Heart right ventricle (tissue), 16 donors: ENCODE measurements at regions not wholly inside any gene's neighbourhood (a gene's known extent, or its start where the extent isn't known, plus 50 kb on each side); places are given as distances from the start of the nearest gene placed in this dataset.

ENCODE experiments used
- ATAC-seq, 8 donors: fragments of 200-7000 bp; cut with Tn5 transposase; one replicate each; pipeline ENCODE4 v1.9.1; 2020; ENCODE audit warnings: mild to moderate bottlenecking in 8 of 8, moderate library complexity in 8 of 8, moderate number of reproducible peaks in 1 of 8
- DNase-seq, 2 donors: peaks; one replicate each; pipeline ENCODE4 v3.0.0-alpha.2; 2020
- H3K27ac ChIP-seq, 10 donors: fragments of 200-600 bp; sonication (generic) in 2 of 10; one replicate each; pipeline versions ENCODE4 v1.5.0 to v1.8.0; 2020 to 2022; ENCODE audit warnings: mild to moderate bottlenecking in 3 of 10
- H3K27me3 ChIP-seq, 7 donors: fragments of 200-600 bp; one replicate each; pipeline ENCODE4 v1.8.0; 2021 to 2022; ENCODE audit warnings: mild to moderate bottlenecking in 2 of 7
- H3K36me3 ChIP-seq, 9 donors: fragments of 200-600 bp; sonication (generic) in 1 of 9; one replicate each; pipeline versions ENCODE4 v1.5.0 to v1.8.0; 2020 to 2022; ENCODE audit warnings: mild to moderate bottlenecking in 2 of 9
- H3K4me1 ChIP-seq, 9 donors: fragments of 200-600 bp; sonication (generic) in 1 of 9; one replicate each; pipeline versions ENCODE4 v1.5.0 to v1.8.0; 2020 to 2022; ENCODE audit warnings: mild to moderate bottlenecking in 4 of 9
- H3K4me3 ChIP-seq, 10 donors: fragments of 200-600 bp; sonication (generic) in 2 of 10; one replicate each; pipeline versions ENCODE4 v1.5.0 to v1.8.0; 2020 to 2022; ENCODE audit warnings: mild to moderate bottlenecking in 7 of 10, moderate library complexity in 2 of 10
- H3K9me3 ChIP-seq, 11 donors: fragments of 200-600 bp in 10 of 11; sonication (generic) in 2 of 11; one replicate each; pipeline versions ENCODE4 v1.5.0 to v1.8.0; 2013 to 2022; ENCODE audit warnings: mild to moderate bottlenecking in 2 of 11, control low read depth in 1 of 11, moderate library complexity in 1 of 11
- WGBS, 2 donors: extraction: QIAGEN DNeasy Blood & Tissue Kit; methylation state at CpG; one replicate each; pipeline ENCODE4 v1.1.7; 2013; ENCODE audit warnings: inconsistent platforms in 1 of 2; 5-methylcytosine and 5-hydroxymethylcytosine counted together
- intact Hi-C, 10 donors: fragments of 100-400 bp; cut with DNase I; formaldehyde crosslinking; loops; one replicate each; pipeline versions ENCODE4 v1.11.1 to v1.14.2; 2022
- TF ChIP-seq, protein P1 (sequence below), 9 donors: fragments of 200-600 bp; sonication (generic) in 2 of 9; IDR thresholded peaks; one replicate each; pipeline versions ENCODE4 v1.5.0 to v1.8.0; 2021 to 2022; ENCODE audit warnings: antibody characterized with exemption in 9 of 9, mild to moderate bottlenecking in 5 of 9, moderate library complexity in 1 of 9
- donor health status: Arrhythmogenic right ventricular cardiomyopathy.
- donor health status: ischemic (EF 13 %, LVEDD 7.1; RV severe dilation, severe dysfunction).
- donor health status: healthy with polysubstance abuse.
- donor health status: DM: no; HTN: yes; CAD: no.
- donor health status: DM: no; HTN: no; CAD: no.
- donor health status: ischemic (EF 25% LVEDD 6.9; RV normal size, moderate dysfunction).
- donor health status: ischemic (EF 25% LVEDD 5.7; RV mildly dilated, moderate dysfunction).
- donor health status: healthy.
- donor health status: DM: yes; HTN: yes; CAD: no.
- donor health status: Ischemic cardiomyopathy.
- donor health status: ischemic (EF 35%, LVEDD 5.7; RV mildly dilated, moderate dysfunction).
- donor health status: nonischemic (EF 11% LVEDD 7.7; RV severe dilation, severe dysfunction).
- donor health status: DM: yes; HTN: yes; CAD: no.
- donor health status: PGD.
- donor health status: ischemic (EF 29% LVEDD 5.4; RV normal size, mild dysfunction).
- donor health status: nonischemic (EF 23%, LVEDD 6.1; RV moderate dilation, normal function).

GRCh38 chr12:95395696-95396095 is 78.3 kb upstream of the METAP2 start:
- no peak overlapping the region for H3K27ac ChIP-seq
- DNase-seq (no peak), ATAC-seq (no peak)
- intact Hi-C loops = no loop called here
- WGBS, 2 donors = 44 to 62% methylated on average over 1 of the region's 1 CpG
- H3K27me3 ChIP-seq = no peaks in the 10 kb centered on the region
- TF ChIP-seq, protein P1, sequence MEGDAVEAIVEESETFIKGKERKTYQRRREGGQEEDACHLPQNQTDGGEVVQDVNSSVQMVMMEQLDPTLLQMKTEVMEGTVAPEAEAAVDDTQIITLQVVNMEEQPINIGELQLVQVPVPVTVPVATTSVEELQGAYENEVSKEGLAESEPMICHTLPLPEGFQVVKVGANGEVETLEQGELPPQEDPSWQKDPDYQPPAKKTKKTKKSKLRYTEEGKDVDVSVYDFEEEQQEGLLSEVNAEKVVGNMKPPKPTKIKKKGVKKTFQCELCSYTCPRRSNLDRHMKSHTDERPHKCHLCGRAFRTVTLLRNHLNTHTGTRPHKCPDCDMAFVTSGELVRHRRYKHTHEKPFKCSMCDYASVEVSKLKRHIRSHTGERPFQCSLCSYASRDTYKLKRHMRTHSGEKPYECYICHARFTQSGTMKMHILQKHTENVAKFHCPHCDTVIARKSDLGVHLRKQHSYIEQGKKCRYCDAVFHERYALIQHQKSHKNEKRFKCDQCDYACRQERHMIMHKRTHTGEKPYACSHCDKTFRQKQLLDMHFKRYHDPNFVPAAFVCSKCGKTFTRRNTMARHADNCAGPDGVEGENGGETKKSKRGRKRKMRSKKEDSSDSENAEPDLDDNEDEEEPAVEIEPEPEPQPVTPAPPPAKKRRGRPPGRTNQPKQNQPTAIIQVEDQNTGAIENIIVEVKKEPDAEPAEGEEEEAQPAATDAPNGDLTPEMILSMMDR (IDR thresholded peaks at IDR 0.05) = no peak
- no peak overlapping the region for H3K4me3 ChIP-seq
- peaks cover 0 to 21% (median 0%) of the 10 kb centered on the region in 11 donors for H3K9me3 ChIP-seq
- H3K36me3 ChIP-seq = no peaks in the 10 kb centered on the region
- H3K4me1 ChIP-seq = no peaks in the 10 kb centered on the region

- Histone ChIP-seq H3K27ac (no peak overlapping the region), H3K4me3 (no peak overlapping the region), H3K9me3 (peaks cover 0 to 21% (median 0%) of the 10 kb centered on the region in 11 donors), H3K4me1 (no peaks in the 10 kb centered on the region), H3K27me3 (no peaks in the 10 kb centered on the region), H3K36me3 (no peaks in the 10 kb centered on the region)
- DNase-seq (no peak), ATAC-seq (no peak)
- intact Hi-C loops = no loop called here
- TF ChIP-seq, protein P1 (IDR thresholded peaks at IDR 0.05) = no peak
- 69% methylated on average over 4 of the region's 4 CpGs for WGBS, 2 donors
These were observed 77.0 kb upstream of the METAP2 start for GRCh38 chr12:95396849-95397468.

DNA sequence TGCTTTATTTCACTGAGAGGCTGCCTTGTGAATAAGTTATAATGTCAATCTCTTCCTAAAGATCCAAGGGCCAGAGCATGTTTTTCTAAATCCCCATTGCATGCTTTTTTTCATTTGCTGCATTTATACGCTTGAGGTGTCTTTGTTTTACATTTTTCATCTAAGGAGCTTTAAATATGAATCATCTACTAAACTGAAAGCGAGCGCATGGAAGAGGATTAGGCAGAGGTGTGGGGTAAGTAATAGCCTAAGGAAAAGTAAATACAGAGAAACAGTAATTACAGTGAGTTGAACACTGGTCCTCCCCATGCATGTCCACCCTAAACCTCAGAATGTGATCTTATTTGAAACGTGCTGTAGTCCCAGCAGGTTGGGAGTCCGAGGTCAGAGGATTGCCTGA is 76.4 kb upstream of the METAP2 start:
- H3K27me3 ChIP-seq = no peaks in the 10 kb centered on the region
- ATAC-seq (no peak), DNase-seq (no peak)
- no peak overlapping the region for H3K4me3 ChIP-seq
- TF ChIP-seq, protein P1 (IDR thresholded peaks at IDR 0.05) = no peak
- 64 to 66% methylated on average over 5 of the region's 5 CpGs for WGBS, 2 donors
- no peaks in the 10 kb centered on the region for H3K36me3 ChIP-seq
- H3K9me3 ChIP-seq = peaks cover 0 to 16% (median 0%) of the 10 kb centered on the region in 11 donors
- H3K27ac ChIP-seq = no peak overlapping the region
- intact Hi-C loops = no loop called here
- no peaks in the 10 kb centered on the region for H3K4me1 ChIP-seq

GRCh38 chr12:95402096-95402495 is 71.9 kb upstream of the METAP2 start:
- H3K9me3 ChIP-seq = no peaks in the 10 kb centered on the region
- no peak overlapping the region for H3K4me3 ChIP-seq
- ATAC-seq (no peak), DNase-seq (no peak)
- intact Hi-C loops = no loop called here
- no peaks in the 10 kb centered on the region for H3K27me3 ChIP-seq
- H3K27ac ChIP-seq = no peak overlapping the region
- 44 to 50% methylated on average over 4 of the region's 4 CpGs for WGBS, 2 donors
- no peaks in the 10 kb centered on the region for H3K4me1 ChIP-seq
- no peaks in the 10 kb centered on the region for H3K36me3 ChIP-seq
- TF ChIP-seq, protein P1 (IDR thresholded peaks at IDR 0.05) = no peak
